SKM-1 (cell line): ENCODE measurements at regions not wholly inside any gene's neighbourhood (a gene's known extent, or its start where the extent isn't known, plus 50 kb on each side); places are given as distances from the start of the nearest gene placed in this dataset.
A peak's percentile ranks its signal among the peaks of the same experiment; 100 is the strongest.

ENCODE experiments used
- DNase-seq: peaks from one replicate; lab custom pipeline; 2025; ENCODE audit not compliant: unreplicated experiment; lab: John Stamatoyannopoulos, UW

- no peak for DNase-seq
Observed at GRCh38 chr13:73596382-73596781, 537.6 kb downstream of the KLF5 start.

- DNase-seq, result no peak
Observed at GRCh38 chr13:73593199-73593765, 534.5 kb downstream of the KLF5 start.

GRCh38 chr13:73591861-73592260, 533.1 kb downstream of the KLF5 start:
- no peak for DNase-seq

- DNase-seq, result no peak
Observed at GRCh38 chr13:73590795-73591194, 532.0 kb downstream of the KLF5 start.

GRCh38 chr13:73585236-73585635, 526.4 kb downstream of the KLF5 start:
- no peak for DNase-seq

- DNase-seq, result no peak
Observed at GRCh38 chr13:73583331-73583730, 524.5 kb downstream of the KLF5 start.

GRCh38 chr13:73580513-73581267, 521.9 kb downstream of the KLF5 start:
- DNase-seq, result no peak

- peak; percentile 47 for DNase-seq
Observed at GRCh38 chr13:73579574-73580274, 520.9 kb downstream of the KLF5 start.

GRCh38 chr13:73578251-73578875, 519.6 kb downstream of the KLF5 start:
- DNase-seq, result no peak

GRCh38 chr13:73576291-73576690, 517.5 kb downstream of the KLF5 start:
- DNase-seq, result no peak

- no peak for DNase-seq
Observed at GRCh38 chr13:73572824-73573223, 514.0 kb downstream of the KLF5 start.

- no peak for DNase-seq
Observed at GRCh38 chr13:73571376-73571775, 512.6 kb downstream of the KLF5 start.

- no peak for DNase-seq
Observed at GRCh38 chr13:73556902-73557301, 498.1 kb downstream of the KLF5 start.

- DNase-seq, result no peak
Observed at GRCh38 chr13:73556128-73556527, 497.3 kb downstream of the KLF5 start.

GRCh38 chr13:73551736-73552135, 492.9 kb downstream of the KLF5 start:
- DNase-seq, result no peak

- no peak for DNase-seq
Observed at GRCh38 chr13:73549717-73550116, 490.9 kb downstream of the KLF5 start.

- DNase-seq, result no peak
Observed at GRCh38 chr13:73548449-73548848, 489.6 kb downstream of the KLF5 start.

- no peak for DNase-seq
Observed at GRCh38 chr13:73547239-73547638, 488.4 kb downstream of the KLF5 start.

GRCh38 chr13:73544175-73544574, 485.4 kb downstream of the KLF5 start:
- DNase-seq, result no peak

GRCh38 chr13:73542446-73542845, 483.6 kb downstream of the KLF5 start:
- no peak for DNase-seq

GRCh38 chr13:73536865-73537264, 478.1 kb downstream of the KLF5 start:
- no peak for DNase-seq

- no peak for DNase-seq
Observed at GRCh38 chr13:73535341-73535740, 476.5 kb downstream of the KLF5 start.
